ENCODE measurements at regions not wholly inside any gene's neighbourhood (a gene's known extent, or its start where the extent isn't known, plus 50 kb on each side); places are given as distances from the start of the nearest gene placed in this dataset.

- no peaks in the 10 kb centered on the region for H3K9me3 ChIP-seq
- H3K36me3 ChIP-seq: no peaks in the 10 kb centered on the region
- WGBS, 2 donors: 17 to 21% methylated on average over 5 of the region's 5 CpGs
- H3K4me3 ChIP-seq: no peak overlapping the region
- no peak overlapping the region for H3K27ac ChIP-seq
- peaks cover 0 to 7% (median 6%) of the 10 kb centered on the region in 3 donors for H3K4me1 ChIP-seq
- intact Hi-C loops (cut with DNase I): loop anchor here in 1 of 3 donors (10.0 kb wide), 1 partner anchor 688 kb away; the partner anchor contains the start of genes HOXD8 and HOXD9
- TF ChIP-seq CTCF (IDR thresholded peaks at IDR 0.05): no peak
- no peak for DNase-seq
- FAIRE-seq: no peak
- H3K27me3 ChIP-seq: no peaks in the 10 kb centered on the region
- ATAC-seq: no peak
Observed at GRCh38 chr2:176812246-176812775, 400.3 kb upstream of the HNRNPA3 start.

DNA sequence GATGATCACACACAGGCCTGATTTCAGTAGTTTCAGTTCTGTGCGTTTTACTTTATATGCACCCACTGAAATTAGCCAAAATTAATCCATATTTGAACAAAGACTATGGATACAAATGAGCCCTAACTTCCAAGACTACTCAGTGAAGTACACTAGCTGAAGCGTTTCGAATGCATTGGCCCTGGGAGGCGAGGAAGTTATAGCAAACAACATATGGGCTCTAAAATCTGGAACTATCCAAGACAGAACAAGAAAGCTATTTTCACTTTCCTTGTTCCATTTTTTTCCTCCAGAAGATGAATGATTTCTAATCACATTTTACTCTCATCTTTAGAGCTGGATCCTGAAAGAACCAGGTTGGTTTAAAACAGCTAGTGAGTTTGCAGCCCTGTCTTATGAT is 399.4 kb upstream of the HNRNPA3 start:
- ATAC-seq: no peak
- no peaks in the 10 kb centered on the region for H3K9me3 ChIP-seq
- TF ChIP-seq CTCF (IDR thresholded peaks at IDR 0.05): no peak
- H3K4me1 ChIP-seq: peaks cover 0 to 7% (median 6%) of the 10 kb centered on the region in 3 donors
- no peak for DNase-seq
- 90 to 93% methylated on average over 4 of the region's 4 CpGs for WGBS, 2 donors
- FAIRE-seq: no peak
- H3K27ac ChIP-seq: no peak overlapping the region
- intact Hi-C loops (cut with DNase I): loop anchor here in 1 of 3 donors (10.0 kb wide), 1 partner anchor 688 kb away; the partner anchor contains the start of genes HOXD8 and HOXD9
- H3K27me3 ChIP-seq: no peaks in the 10 kb centered on the region
- no peaks in the 10 kb centered on the region for H3K36me3 ChIP-seq
- no peak overlapping the region for H3K4me3 ChIP-seq

DNA sequence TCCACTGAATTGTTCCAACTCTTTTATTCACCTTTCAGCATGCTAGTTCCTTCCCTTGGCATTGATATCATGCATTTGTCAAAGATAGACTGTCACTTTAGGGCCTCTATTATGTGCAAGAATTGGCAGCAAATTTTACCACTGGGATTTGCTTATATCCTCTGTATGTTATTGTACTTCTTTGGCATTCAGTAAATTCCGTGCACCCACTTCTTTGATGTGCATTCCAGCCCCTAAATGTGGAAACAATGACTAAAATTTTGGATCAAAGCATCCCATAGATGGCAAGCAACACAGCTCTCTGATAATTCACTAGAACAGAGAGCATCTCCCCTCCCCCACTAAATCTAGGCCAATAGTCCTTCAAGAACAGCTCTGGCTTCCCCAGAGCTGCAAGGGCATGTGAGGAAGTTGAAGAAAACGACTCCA is 399.0 kb upstream of the HNRNPA3 start:
- no peak for DNase-seq
- Histone ChIP-seq H3K36me3 (no peaks in the 10 kb centered on the region), H3K4me3 (no peak overlapping the region), H3K27ac (no peak overlapping the region), H3K4me1 (peaks cover 0 to 7% (median 6%) of the 10 kb centered on the region in 3 donors), H3K27me3 (no peaks in the 10 kb centered on the region), H3K9me3 (no peaks in the 10 kb centered on the region)
- no peak for FAIRE-seq
- no peak for TF ChIP-seq CTCF (IDR thresholded peaks at IDR 0.05)
- 60 to 74% methylated on average over 2 of the region's 2 CpGs for WGBS, 2 donors
- intact Hi-C loops (cut with DNase I): loop anchor here in 1 of 3 donors (10.0 kb wide), 1 partner anchor 689 kb away; the partner anchor contains the start of genes HOXD8 and HOXD9
- ATAC-seq: no peak

- ATAC-seq (peak in 3 of 4 donors; percentile 45 to 62 (median 55)), DNase-seq (no peak), FAIRE-seq (no peak)
- Histone ChIP-seq H3K27ac (no peak overlapping the region), H3K27me3 (no peaks in the 10 kb centered on the region), H3K36me3 (no peaks in the 10 kb centered on the region), H3K4me3 (no peak overlapping the region), H3K9me3 (no peaks in the 10 kb centered on the region), H3K4me1 (peaks cover 0 to 7% (median 6%) of the 10 kb centered on the region in 3 donors)
- WGBS, 2 donors: 2 to 4% methylated on average over 1 of the region's 1 CpG
- no peak for TF ChIP-seq CTCF (IDR thresholded peaks at IDR 0.05)
- intact Hi-C loops (cut with DNase I): loop anchor here in 1 of 3 donors (10.0 kb wide), 1 partner anchor 689 kb away; the partner anchor contains the start of genes HOXD8 and HOXD9
Observed at GRCh38 chr2:176814274-176814673, 398.3 kb upstream of the HNRNPA3 start.

DNA sequence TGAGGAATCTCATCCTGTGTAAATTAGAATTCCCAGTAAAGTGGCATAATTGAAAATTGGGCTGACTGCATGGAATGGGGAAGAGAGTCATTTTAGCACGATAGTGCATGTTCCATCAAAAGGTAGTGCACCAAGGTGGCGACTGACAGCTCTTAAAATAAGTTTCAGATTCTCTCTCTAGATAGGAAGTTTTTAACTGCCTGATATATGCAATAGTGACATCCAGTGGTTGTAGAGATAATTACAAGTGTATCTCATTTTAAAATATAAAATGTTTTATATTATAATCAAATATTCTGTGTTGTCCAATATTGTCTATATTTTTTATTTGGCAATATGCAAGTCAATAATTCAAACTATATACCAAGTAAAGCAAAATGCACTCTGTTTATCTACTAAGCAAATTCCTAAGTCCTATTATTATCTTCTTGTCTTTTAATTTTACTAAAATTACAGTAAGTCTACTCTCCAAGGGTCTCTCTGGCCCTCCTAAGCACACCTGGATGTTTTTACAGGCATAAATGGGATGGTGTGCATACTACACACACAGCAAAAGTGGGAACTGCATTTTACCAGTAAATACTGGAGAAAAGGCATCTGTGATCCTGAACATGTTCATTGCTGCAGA is 397.7 kb upstream of the HNRNPA3 start:
- intact Hi-C loops (cut with DNase I): loop anchor here in 1 of 3 donors (10.0 kb wide), 1 partner anchor 690 kb away; the partner anchor contains the start of genes HOXD8 and HOXD9

More for the DNA sequence above, 397.7 kb upstream of the HNRNPA3 start:
- ATAC-seq: peak in 3 of 4 donors; percentile 63 to 79 (median 78)
- H3K27me3 ChIP-seq: no peaks in the 10 kb centered on the region
- 0 to 1% methylated on average over 2 of the region's 2 CpGs for whole genome bisulfite sequencing, 2 donors
- no peak for DNase-seq
- no peak overlapping the region for H3K27ac ChIP-seq
- H3K4me1 ChIP-seq: peaks cover 0 to 7% (median 6%) of the 10 kb centered on the region in 3 donors
- no peak overlapping the region for H3K4me3 ChIP-seq
- H3K36me3 ChIP-seq: no peaks in the 10 kb centered on the region
- H3K9me3 ChIP-seq: no peaks in the 10 kb centered on the region
- TF ChIP-seq CTCF (IDR thresholded peaks at IDR 0.05): peak; percentile 10 to 55 (median 46)
- peak; percentile 95 for FAIRE-seq

Data from pancreas (tissue), 10 donors.